ENCODE measurements at regions not wholly inside any gene's neighbourhood (a gene's known extent, or its start where the extent isn't known, plus 50 kb on each side); places are given as distances from the start of the nearest gene placed in this dataset.

DNA sequence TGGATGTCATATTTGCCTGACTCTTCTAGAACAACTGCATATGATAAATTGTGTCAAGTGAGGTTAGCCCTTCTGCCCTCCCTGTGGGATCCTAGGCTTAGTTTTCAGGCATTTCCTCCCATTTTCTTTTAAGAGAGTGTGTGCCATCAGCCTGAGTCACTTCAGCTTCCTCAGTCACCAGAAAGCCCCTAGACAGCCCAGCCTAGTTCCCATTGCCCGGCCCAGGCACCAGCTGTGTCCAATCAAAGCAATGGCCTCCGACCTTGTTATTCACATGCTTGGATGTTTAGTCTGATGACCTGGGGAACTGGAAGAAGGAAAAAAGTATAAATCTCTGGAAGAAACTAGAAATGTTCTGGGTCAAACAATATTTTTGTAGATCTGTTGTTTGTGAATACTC is 221.9 kb upstream of the LRIG1 start:
- H3K36me3 Mint-ChIP-seq (ENCODE audit: unreplicated experiment) = no peaks in the 10 kb centered on the region
- TF ChIP-seq, protein P1, sequence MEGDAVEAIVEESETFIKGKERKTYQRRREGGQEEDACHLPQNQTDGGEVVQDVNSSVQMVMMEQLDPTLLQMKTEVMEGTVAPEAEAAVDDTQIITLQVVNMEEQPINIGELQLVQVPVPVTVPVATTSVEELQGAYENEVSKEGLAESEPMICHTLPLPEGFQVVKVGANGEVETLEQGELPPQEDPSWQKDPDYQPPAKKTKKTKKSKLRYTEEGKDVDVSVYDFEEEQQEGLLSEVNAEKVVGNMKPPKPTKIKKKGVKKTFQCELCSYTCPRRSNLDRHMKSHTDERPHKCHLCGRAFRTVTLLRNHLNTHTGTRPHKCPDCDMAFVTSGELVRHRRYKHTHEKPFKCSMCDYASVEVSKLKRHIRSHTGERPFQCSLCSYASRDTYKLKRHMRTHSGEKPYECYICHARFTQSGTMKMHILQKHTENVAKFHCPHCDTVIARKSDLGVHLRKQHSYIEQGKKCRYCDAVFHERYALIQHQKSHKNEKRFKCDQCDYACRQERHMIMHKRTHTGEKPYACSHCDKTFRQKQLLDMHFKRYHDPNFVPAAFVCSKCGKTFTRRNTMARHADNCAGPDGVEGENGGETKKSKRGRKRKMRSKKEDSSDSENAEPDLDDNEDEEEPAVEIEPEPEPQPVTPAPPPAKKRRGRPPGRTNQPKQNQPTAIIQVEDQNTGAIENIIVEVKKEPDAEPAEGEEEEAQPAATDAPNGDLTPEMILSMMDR (IDR thresholded peaks at IDR 0.05) = no peak
- H3K9me3 Mint-ChIP-seq (ENCODE audit: unreplicated experiment) = no peaks in the 10 kb centered on the region
- H3K4me1 Mint-ChIP-seq (ENCODE audit: unreplicated experiment) = peaks cover 25% of the 10 kb centered on the region
- no peaks in the 10 kb centered on the region for H3K27me3 Mint-ChIP-seq (ENCODE audit: unreplicated experiment)
- H3K4me3 Mint-ChIP-seq (ENCODE audit: unreplicated experiment) = no peak overlapping the region
- peak overlapping the region; percentile 74 for H3K27ac Mint-ChIP-seq (ENCODE audit: unreplicated experiment)
- DNase-seq (ENCODE audit: extremely low spot score, unreplicated experiment) = no peak

- TF ChIP-seq, protein P1 (IDR thresholded peaks at IDR 0.05) = no peak
- Mint-ChIP-seq H3K27ac (ENCODE audit: unreplicated experiment) (peak overlapping the region; percentile 32), H3K36me3 (ENCODE audit: unreplicated experiment) (no peaks in the 10 kb centered on the region), H3K9me3 (ENCODE audit: unreplicated experiment) (no peaks in the 10 kb centered on the region), H3K27me3 (ENCODE audit: unreplicated experiment) (no peaks in the 10 kb centered on the region), H3K4me3 (ENCODE audit: unreplicated experiment) (no peak overlapping the region), H3K4me1 (ENCODE audit: unreplicated experiment) (peaks cover 25% of the 10 kb centered on the region)
- DNase-seq (ENCODE audit: extremely low spot score, unreplicated experiment) = no peak
Observed at GRCh38 chr3:66723231-66723630, 222.4 kb upstream of the LRIG1 start.

DNA sequence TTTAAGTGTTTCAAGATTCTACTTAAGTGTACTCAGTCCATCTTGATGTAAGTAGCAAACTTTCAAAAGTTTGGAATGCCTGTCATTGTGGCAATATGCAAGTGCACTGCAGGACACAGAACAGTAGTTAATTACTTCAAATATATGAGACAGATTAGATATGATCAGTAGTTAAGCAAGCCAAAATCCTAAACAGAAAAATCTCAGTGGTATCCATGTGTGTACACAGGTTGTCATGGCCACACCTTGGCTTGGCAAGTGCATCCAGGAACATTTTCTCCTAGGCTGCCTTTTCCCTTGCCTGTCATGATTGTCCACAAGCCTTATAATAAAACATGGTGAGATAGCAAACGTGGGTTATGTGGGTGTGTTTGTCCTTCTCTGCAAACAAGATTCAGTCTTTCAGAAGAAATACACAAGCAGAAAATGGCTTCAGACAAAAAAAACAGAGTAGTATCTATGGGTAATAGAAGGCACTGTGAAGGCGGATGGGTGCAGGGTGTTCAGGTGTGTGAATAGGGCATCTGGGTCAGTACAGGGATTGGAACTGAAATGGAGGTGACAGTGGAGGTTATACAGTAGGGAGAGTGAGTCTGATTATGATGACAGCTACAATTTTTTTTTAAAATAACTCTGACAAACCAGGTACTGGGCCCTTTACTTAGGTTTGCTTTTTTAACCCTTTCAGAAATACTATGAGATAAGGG is 229.0 kb upstream of the LRIG1 start:
- TF ChIP-seq, protein P1 (IDR thresholded peaks at IDR 0.05) = no peak
- H3K36me3 Mint-ChIP-seq (ENCODE audit: unreplicated experiment) = no peaks in the 10 kb centered on the region
- H3K27ac Mint-ChIP-seq (ENCODE audit: unreplicated experiment) = no peak overlapping the region

DNA sequence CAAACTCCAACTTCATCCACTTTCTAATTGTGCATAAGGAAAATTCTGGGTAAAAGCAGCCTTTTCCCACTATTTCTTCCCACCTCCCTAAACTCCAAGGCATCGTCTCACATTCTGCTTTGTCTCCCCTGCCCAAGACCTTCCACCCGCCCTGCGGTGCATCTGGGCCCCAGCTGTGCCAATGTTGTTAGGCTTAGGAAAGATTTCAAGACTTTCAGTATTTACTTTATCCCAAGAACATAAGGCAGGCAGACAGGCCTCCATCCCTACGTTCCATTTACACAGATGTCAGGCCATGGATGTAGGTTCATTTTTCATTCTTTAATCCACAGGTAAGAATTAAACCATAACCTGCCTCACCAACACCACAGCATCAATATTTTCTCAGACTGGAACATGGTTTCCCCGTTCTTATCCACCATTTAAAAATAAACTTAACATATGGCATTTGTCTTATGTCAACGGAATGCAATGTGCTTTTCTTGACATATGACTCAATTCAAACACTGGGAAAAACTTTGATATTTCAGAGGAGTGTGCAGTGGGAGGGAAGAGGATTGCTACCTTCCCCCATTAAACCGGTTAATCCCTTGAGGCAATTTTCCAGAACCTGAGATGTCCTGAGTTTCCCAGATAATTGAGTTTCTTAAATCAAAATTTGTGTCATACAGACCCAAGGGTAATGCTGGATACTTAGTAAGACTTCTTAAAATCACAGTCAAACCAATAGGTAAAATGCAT is 238.0 kb upstream of the LRIG1 start:
- Mint-ChIP-seq H3K27me3 (ENCODE audit: unreplicated experiment) (no peaks in the 10 kb centered on the region), H3K4me1 (ENCODE audit: unreplicated experiment) (peaks cover 45% of the 10 kb centered on the region), H3K36me3 (ENCODE audit: unreplicated experiment) (no peaks in the 10 kb centered on the region), H3K9me3 (ENCODE audit: unreplicated experiment) (no peaks in the 10 kb centered on the region), H3K27ac (ENCODE audit: unreplicated experiment) (peak overlapping the region; percentile 87), H3K4me3 (ENCODE audit: unreplicated experiment) (no peak overlapping the region)
- DNase-seq (ENCODE audit: extremely low spot score, unreplicated experiment) = no peak
- TF ChIP-seq, protein P1 (IDR thresholded peaks at IDR 0.05) = no peak

More for the DNA sequence above, 229.0 kb upstream of the LRIG1 start:
- Mint-ChIP-seq H3K9me3 (ENCODE audit: unreplicated experiment) (no peaks in the 10 kb centered on the region), H3K4me1 (ENCODE audit: unreplicated experiment) (no peaks in the 10 kb centered on the region), H3K4me3 (ENCODE audit: unreplicated experiment) (no peak overlapping the region), H3K27me3 (ENCODE audit: unreplicated experiment) (no peaks in the 10 kb centered on the region)
- DNase-seq (ENCODE audit: extremely low spot score, unreplicated experiment) = no peak

DNA sequence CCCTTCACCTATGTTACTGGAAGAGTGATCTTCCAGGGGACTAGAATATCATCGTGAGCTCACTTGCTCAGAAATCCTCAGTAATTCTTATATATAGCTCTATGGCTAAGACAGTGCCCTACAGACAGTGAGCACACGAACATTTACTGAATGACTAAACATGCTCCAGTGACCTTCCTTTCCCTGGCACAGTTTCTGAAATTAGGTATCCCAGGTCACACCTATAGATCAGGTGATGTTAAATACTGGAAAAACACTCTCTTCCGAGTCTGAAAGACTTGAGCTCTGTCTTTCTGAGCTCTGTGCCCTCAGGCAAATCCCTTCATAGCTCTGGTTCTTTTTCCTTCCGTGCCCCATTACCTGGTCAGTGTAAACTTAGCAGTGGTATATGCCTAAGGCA is 239.4 kb upstream of the LRIG1 start:
- Mint-ChIP-seq H3K4me3 (ENCODE audit: unreplicated experiment) (no peak overlapping the region), H3K27ac (ENCODE audit: unreplicated experiment) (peak overlapping the region; percentile 57), H3K9me3 (ENCODE audit: unreplicated experiment) (no peaks in the 10 kb centered on the region), H3K36me3 (ENCODE audit: unreplicated experiment) (no peaks in the 10 kb centered on the region), H3K27me3 (ENCODE audit: unreplicated experiment) (no peaks in the 10 kb centered on the region), H3K4me1 (ENCODE audit: unreplicated experiment) (peaks cover 45% of the 10 kb centered on the region)
- no peak for DNase-seq (ENCODE audit: extremely low spot score, unreplicated experiment)
- TF ChIP-seq, protein P1 (IDR thresholded peaks at IDR 0.05) = no peak

Measured in osteocyte (in vitro differentiated cells).